GM12875 (cell line): ENCODE measurements at regions not wholly inside any gene's neighbourhood (a gene's known extent, or its start where the extent isn't known, plus 50 kb on each side); places are given as distances from the start of the nearest gene placed in this dataset.

ENCODE experiments used
- H3K4me3 ChIP-seq: one replicate; pipeline ENCODE4 v1.5.1; 2011; ENCODE audit warnings: low read depth, low read length, control low read depth
- CTCF ChIP-seq: IDR thresholded peaks from 2 replicates; pipeline ENCODE4 v1.5.1; 2011; ENCODE audit warnings: low read depth, mild to moderate bottlenecking, control low read depth, inconsistent platforms, low read length, moderate library complexity, borderline replicate concordance; ENCODE audit not compliant: insufficient read depth

DNA sequence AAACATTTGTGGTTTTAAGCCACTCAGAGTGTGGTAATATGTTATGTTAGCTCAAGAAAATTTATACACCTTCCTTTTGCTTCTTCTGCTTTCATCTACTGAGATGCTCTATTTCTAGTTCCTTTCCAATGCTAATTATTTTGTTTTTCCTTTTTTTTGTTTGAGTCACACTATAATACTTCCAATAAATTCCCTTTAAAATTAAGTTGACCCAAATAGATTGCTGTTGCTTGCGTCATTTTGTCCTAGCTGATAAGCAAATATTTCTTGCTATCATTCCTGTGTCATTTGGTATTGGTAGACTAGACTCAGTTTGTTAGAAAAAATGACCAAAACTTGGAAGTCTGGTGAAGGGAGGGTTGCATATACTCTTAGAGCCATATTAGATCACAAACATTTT is 437.0 kb upstream of the CNTN6 start:
- no peak overlapping the region for H3K4me3 ChIP-seq
- no peak for TF ChIP-seq CTCF

DNA sequence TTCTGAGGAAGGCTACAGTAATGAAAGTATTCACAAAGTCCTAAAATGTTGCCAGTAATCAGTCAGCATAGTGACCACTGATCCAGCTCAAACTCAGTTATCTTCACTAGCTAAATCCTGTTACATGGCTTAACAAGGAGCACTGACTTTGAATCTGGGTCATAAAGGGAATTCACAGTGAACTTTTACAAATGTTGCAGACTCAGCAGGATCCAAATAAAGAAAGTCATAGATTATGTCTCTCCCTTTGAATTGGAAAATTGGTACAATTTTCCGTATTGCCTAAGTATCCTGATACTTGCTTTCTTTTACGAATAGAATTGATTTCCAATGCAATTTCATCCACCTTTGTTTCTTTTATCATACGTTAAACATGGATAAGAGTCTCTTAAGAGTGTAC is 431.5 kb upstream of the CNTN6 start:
- TF ChIP-seq CTCF, result no peak
- no peak overlapping the region for H3K4me3 ChIP-seq

DNA sequence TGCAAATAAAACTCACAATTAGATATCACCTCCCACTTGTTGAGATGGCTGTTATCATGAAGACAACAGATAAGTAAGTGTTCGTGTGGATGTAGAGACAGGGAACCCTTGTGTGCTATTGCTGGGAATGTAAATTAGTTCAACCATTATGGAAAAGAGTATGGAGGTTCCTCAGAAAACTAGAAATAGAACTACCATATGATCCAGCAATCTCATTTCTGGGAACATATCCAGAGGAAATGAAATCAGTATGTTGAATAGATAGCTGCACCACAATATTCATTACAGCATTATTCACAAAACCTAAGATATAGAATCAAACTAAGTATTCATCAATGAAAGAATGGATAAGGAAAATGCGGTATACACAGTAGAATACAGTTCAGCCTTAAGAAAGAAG is 418.7 kb upstream of the CNTN6 start:
- H3K4me3 ChIP-seq, result no peak overlapping the region
- TF ChIP-seq CTCF, result no peak

GRCh38 chr3:675846-676245 is 417.0 kb upstream of the CNTN6 start:
- TF ChIP-seq CTCF, result no peak
- H3K4me3 ChIP-seq, result no peak overlapping the region

DNA sequence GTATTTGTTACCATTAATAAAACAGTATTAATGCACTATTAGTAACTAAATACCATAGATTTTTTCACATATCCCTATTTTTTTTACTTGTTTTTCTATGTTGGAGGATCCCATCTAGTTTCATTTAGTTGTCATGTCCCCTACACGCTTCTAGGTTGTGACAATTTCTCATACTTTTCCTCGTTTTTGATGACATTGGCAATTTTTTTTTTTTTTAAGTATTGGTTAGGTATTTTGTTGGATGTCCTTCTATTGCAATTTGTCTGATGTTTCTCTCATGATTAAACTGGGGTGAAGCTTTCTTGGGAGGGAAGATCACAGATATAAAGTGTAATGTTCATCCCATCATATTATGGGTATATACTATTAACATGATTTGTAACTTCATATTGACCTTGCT is 409.1 kb upstream of the CNTN6 start:
- no peak for TF ChIP-seq CTCF

GRCh38 chr3:690770-691169 is 402.1 kb upstream of the CNTN6 start:
- no peak for TF ChIP-seq CTCF
- no peak overlapping the region for H3K4me3 ChIP-seq

More for the DNA sequence above, 409.1 kb upstream of the CNTN6 start:
- H3K4me3 ChIP-seq, result no peak overlapping the region

DNA sequence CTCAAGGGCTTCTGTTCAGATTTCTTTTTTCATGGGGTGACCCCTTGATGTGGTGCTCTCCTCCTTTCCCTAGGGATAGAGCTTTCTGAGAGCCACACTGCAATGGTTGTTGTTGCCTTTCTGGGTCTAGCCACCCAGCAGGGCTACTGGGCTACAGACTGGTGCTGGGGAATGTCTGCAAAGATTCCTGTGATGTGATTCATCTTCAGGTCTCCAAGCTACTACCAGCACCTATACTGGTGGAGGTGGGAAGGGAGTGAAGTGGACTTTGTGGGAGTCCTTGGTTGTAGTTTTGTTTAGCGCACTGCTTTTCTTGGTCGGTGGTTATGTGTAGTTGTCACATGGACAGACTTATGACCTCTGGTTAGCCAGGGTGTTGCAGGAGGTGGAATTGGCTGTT is 392.3 kb upstream of the CNTN6 start:
- H3K4me3 ChIP-seq, result no peak overlapping the region
- TF ChIP-seq CTCF, result no peak
